Osteoblast (primary cell): ENCODE measurements at regions not wholly inside any gene's neighbourhood (a gene's known extent, or its start where the extent isn't known, plus 50 kb on each side); places are given as distances from the start of the nearest gene placed in this dataset.
"Not testable (repeated sequence)": the region's sequence is repeated elsewhere in the genome, so short reads cannot be mapped to it uniquely, and the experiment has no call there.

Source experiments
- DNase-seq: peaks from one replicate; pipeline ENCODE4 v3.0.0; 2011; ENCODE audit warnings: low spot score, mixed read lengths; ENCODE audit not compliant: insufficient read length; ENCODE audit errors: missing footprints
- H2AFZ ChIP-seq: 2 replicates; pipeline ENCODE4 v1.6.0; 2011; ENCODE audit warnings: mild to moderate bottlenecking, low read length
- H3K27ac ChIP-seq: 2 replicates; pipeline ENCODE4 v1.5.1; 2011; ENCODE audit warnings: mild to moderate bottlenecking, low read depth, low read length, moderate library complexity
- H3K27me3 ChIP-seq: 2 replicates; pipeline ENCODE4 v1.6.0; 2012; ENCODE audit warnings: mild to moderate bottlenecking, control low read depth, inconsistent platforms, low read length, moderate library complexity; ENCODE audit not compliant: insufficient read depth
- H3K36me3 ChIP-seq: 2 replicates; pipeline ENCODE4 v1.5.1; 2011; ENCODE audit warnings: mild to moderate bottlenecking, low read length, control low read depth, moderate library complexity; ENCODE audit not compliant: insufficient read depth
- H3K4me1 ChIP-seq: 2 replicates; pipeline ENCODE4 v1.5.1; 2011; ENCODE audit warnings: mild to moderate bottlenecking, low read length, control low read depth, moderate library complexity; ENCODE audit not compliant: insufficient read depth
- H3K4me2 ChIP-seq: 2 replicates; pipeline ENCODE4 v1.6.0; 2011; ENCODE audit warnings: mild to moderate bottlenecking, low read length; ENCODE audit not compliant: insufficient read depth
- H3K4me3 ChIP-seq: fragments of 200-600 bp; sonication (generic); 3 replicates; pipeline ENCODE4 v1.5.1; 2012; ENCODE audit warnings: mild to moderate bottlenecking, low read length, inconsistent platforms; ENCODE audit not compliant: insufficient read depth
- H3K79me2 ChIP-seq: 2 replicates; pipeline ENCODE4 v1.6.0; 2012; ENCODE audit warnings: mild to moderate bottlenecking, low read length, control low read depth, inconsistent platforms; ENCODE audit not compliant: insufficient read depth
- H3K9me3 ChIP-seq: 2 replicates; pipeline ENCODE4 v1.5.1; 2011; ENCODE audit warnings: low read depth, low read length, control low read depth
- H4K20me1 ChIP-seq: 2 replicates; pipeline ENCODE4 v1.6.0; 2012; ENCODE audit warnings: mild to moderate bottlenecking, low read length, control low read depth; ENCODE audit not compliant: insufficient read depth
- CTCF ChIP-seq: IDR thresholded peaks from 2 replicates; pipeline ENCODE4 v1.5.1; 2011; ENCODE audit warnings: mild to moderate bottlenecking, low read depth, low read length, moderate library complexity; ENCODE audit errors: extremely low read depth

GRCh38 chr2:136284226-136285119, 166.5 kb upstream of the CXCR4 start:
- no peak for TF ChIP-seq CTCF
- no peaks in the 10 kb centered on the region for H4K20me1 ChIP-seq
- no peaks in the 10 kb centered on the region for H3K9me3 ChIP-seq
- H2AFZ ChIP-seq: no peak overlapping the region
- H3K4me2 ChIP-seq: no peak overlapping the region
- no peaks in the 10 kb centered on the region for H3K4me1 ChIP-seq
- no peak overlapping the region for H3K4me3 ChIP-seq
- H3K27ac ChIP-seq: no peak overlapping the region
- H3K27me3 ChIP-seq: no peaks in the 10 kb centered on the region
- no peaks in the 10 kb centered on the region for H3K79me2 ChIP-seq
- no peak for DNase-seq
- no peaks in the 10 kb centered on the region for H3K36me3 ChIP-seq

DNA sequence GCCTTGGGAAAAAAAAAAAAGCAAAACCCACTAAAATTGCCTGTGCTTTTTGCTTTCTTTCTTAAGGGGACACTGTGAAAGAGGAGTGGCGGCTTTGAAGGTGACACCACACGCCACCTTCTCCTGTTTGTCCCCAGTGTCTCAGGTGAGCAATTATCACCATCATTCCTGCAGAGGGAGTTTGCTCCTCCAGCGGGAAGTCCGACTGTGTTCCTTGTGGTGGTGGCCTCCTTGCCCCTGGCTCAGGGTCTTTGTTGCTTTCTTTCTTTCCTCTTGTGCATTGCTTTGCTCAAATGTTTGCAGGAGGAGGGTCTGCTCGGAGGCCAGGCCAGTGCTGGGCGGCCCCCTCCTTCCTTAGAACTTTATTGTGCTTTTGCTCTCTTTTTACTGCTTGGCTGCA, 164.3 kb upstream of the CXCR4 start:
- TF ChIP-seq CTCF: no peak
- Histone ChIP-seq H3K27ac (no peak overlapping the region), H3K4me2 (no peak overlapping the region), H2AFZ (no peak overlapping the region), H3K4me3 (no peak overlapping the region), H4K20me1 (no peaks in the 10 kb centered on the region), H3K36me3 (no peaks in the 10 kb centered on the region), H3K79me2 (no peaks in the 10 kb centered on the region), H3K9me3 (no peaks in the 10 kb centered on the region), H3K4me1 (no peaks in the 10 kb centered on the region), H3K27me3 (no peaks in the 10 kb centered on the region)
- DNase-seq: no peak

- Histone ChIP-seq H2AFZ (no peak overlapping the region), H3K27ac (no peak overlapping the region), H3K9me3 (no peaks in the 10 kb centered on the region), H3K27me3 (no peaks in the 10 kb centered on the region), H3K79me2 (no peaks in the 10 kb centered on the region), H3K36me3 (no peaks in the 10 kb centered on the region), H3K4me3 (no peak overlapping the region), H4K20me1 (no peaks in the 10 kb centered on the region), H3K4me2 (no peak overlapping the region), H3K4me1 (no peaks in the 10 kb centered on the region)
- DNase-seq: no peak
- TF ChIP-seq CTCF: no peak
Observed at GRCh38 chr2:136281281-136282114, 163.5 kb upstream of the CXCR4 start.

GRCh38 chr2:136266346-136266745, 148.4 kb upstream of the CXCR4 start:
- H3K4me3 ChIP-seq, H3K4me1 ChIP-seq, H3K36me3 ChIP-seq, H3K79me2 ChIP-seq, H3K27me3 ChIP-seq, H2AFZ ChIP-seq, H3K4me2 ChIP-seq, H3K27ac ChIP-seq, H3K9me3 ChIP-seq, DNase-seq, H4K20me1 ChIP-seq: not testable (repeated sequence)
